GM19238 (cell line): ENCODE measurements at regions not wholly inside any gene's neighbourhood (a gene's known extent, or its start where the extent isn't known, plus 50 kb on each side); places are given as distances from the start of the nearest gene placed in this dataset.
"Not testable (repeated sequence)": the region's sequence is repeated elsewhere in the genome, so short reads cannot be mapped to it uniquely, and the experiment has no call there.

Experiments
- DNase-seq: peaks from one replicate; pipeline ENCODE4 v3.0.0; 2011; ENCODE audit warnings: low spot score; ENCODE audit not compliant: insufficient read length

GRCh38 chr14:105678057-105678456, 151.7 kb downstream of the TMEM121 start:
- not testable (repeated sequence) for DNase-seq

DNA sequence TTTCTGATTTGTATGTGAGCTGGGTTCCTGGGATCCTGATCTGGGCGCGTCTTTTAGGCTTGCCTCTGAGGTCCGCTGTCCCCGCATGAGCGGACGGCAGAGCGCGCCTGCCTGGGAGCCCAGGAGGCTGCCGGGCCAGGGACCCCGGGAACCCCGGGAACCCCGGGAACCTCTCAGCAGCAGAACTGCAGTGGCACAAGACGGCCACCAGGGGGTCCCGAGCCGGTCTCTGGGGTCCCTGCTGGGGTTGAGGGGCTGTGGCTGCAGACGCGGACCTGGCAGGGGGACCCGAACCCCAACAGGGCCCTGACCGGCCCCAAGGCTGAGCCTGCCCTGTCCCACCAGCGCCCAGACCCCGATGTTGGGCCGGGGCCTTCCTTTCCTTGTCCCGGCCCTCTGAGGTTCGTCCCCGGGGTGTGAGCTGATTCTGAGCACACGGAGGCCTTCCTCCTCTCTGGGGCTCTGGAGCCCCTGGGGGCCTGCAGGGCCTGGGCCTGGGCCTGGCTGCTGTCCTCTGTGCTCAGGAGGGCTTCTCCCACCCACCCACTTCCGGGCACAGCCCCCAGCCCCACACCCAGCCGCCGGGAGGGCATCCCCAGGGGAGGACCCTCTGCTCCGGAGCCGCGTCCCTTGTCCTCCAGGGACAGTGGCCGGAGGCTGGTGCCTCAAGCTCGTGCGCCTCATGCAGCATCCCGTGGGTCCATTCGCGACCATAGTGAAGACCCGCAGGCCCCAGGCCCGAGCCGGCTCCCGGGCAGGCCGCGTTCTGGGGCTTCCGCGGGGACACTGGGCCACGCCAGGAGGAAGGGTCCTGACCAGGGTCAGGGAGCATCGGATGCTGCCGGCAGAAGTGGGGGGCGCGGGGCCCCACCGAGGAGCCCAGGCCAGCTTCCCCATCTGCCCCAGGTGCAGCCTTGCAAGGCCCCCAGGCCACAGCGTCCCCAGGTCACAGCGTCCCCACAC, 152.9 kb downstream of the TMEM121 start:
- DNase-seq: not testable (repeated sequence)

GRCh38 chr14:105679959-105680735, 153.8 kb downstream of the TMEM121 start:
- not testable (repeated sequence) for DNase-seq

GRCh38 chr14:105680736-105681098, 154.3 kb downstream of the TMEM121 start:
- DNase-seq: not testable (repeated sequence)

DNA sequence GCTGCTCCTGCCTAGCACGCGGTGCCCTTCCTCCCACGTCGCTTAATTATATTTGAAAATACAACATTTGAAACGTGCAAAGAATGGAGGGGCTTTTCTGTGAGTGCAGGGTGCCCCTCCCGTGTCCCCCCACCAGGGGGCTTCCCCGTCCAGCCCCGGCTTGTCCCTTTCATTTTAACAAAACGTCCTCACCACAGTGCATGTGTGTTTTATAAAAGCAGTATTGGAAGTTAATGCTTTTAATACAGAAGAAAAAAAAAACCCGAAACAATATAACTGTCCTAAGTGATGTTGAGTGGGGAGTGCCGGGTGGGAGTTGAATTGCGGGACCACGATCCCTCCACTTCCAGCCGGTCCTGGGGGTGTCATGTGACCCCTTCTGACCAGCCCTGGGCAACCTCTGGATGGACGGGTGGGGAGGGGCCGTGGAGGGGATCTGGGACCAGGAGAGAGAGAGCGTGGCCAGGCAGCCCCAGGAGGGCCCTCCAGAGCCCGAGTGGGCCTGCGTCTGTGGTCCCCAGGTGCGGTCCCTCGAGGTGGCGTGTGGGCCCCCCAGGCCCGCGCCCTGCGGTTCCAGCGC, 155.3 kb downstream of the TMEM121 start:
- not testable (repeated sequence) for DNase-seq

DNA sequence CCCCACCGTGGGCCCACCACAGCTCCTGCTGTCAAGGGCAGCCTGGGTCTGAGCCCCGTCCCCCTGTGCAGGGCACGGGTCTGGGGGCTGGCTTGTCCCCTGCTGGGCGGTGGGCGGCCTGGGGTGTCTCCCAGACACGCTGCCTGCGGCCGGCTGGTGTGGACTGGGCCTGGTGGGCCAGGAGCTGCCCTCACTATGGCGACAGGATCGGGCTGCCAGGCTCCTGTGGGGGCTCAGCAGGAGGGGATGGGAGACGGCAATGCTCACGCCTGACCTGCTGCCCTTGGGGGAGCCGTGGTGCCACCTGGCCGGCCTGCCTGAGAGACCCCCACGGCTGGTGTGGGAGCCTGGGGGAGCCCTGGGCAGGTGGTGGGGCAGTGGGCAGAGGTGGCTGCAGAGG, 156.1 kb downstream of the TMEM121 start:
- DNase-seq: not testable (repeated sequence)

DNA sequence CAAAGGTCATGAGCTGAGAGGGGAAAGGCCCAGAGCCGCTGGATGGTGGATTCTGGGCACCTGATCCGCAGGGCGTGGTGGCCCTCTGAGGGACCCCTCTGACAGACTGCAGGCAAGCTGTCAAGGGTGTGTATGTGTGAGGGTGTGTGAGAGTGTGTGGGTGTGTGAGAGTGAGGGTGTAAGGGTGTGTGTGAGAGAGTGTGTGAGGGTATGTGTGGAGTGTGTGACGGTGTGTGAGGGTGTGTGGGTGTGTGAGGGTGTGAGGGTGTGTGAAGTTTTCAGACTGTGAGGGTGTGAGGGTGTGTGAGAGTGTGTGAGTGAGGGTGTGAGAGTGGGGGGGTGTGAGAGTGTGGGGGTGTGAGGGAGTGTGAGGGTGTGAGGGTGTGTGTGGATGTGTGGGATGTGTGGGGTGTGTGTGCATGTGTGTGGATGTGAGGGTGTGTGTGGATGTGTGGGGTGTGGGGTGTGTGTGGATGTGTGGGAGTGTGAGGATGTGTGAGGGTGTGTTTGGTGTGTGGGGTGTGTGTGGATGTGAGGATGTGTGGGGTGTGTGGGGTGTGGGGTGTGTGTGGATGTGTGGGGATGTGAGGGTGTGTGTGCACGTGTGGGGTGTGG, 156.7 kb downstream of the TMEM121 start:
- no peak for DNase-seq

GRCh38 chr14:105684056-105684455, 157.7 kb downstream of the TMEM121 start:
- not testable (repeated sequence) for DNase-seq

DNA sequence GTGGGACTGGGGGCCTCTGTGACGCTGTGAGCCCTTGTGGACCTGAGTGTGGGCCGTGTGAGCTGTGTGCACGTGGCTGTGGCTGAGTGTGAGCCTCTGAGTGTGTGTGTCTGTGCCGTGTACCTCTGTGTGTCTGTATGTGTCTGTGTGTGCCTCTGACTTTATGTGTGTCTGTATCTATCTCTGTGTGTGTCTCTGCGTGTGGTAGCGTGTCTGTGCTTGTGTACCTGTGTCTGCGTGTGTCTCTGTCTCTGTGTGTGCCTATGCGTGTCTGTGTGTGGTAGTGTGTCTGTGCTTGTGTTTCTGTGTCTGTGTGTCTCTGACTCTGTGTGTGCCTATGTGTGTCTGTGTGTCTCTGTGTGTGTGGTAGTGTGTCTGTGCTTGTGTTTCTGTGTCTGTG, 158.2 kb downstream of the TMEM121 start:
- DNase-seq: not testable (repeated sequence)

DNA sequence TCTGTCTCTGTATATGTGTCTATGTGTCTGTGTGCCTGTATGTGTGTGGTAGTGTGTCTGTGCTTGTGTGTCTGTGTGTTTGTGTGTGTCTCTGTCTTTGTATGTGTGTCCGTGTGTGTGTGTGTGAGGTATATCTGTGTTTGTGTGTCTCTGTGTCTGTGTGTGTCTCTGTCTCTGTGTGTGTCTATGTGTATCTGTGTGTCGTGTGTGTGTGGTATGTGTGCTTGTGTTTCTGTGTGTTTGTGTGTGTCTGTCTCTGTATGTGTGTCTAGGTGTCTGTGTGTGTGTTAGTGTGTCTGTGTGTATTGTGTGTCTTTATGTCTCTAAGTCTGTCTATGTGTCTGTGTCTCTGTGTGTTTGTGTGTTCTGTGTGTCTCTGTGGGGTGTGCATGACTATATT, 158.6 kb downstream of the TMEM121 start:
- DNase-seq: no peak

- not testable (repeated sequence) for DNase-seq
Measured at GRCh38 chr14:105685605-105686004, 159.2 kb downstream of the TMEM121 start.

GRCh38 chr14:105686050-105686449, 159.7 kb downstream of the TMEM121 start:
- not testable (repeated sequence) for DNase-seq

GRCh38 chr14:105686462-105687170, 160.2 kb downstream of the TMEM121 start:
- DNase-seq: not testable (repeated sequence)

- not testable (repeated sequence) for DNase-seq
Measured at GRCh38 chr14:105687171-105688022, 161.0 kb downstream of the TMEM121 start.

- not testable (repeated sequence) for DNase-seq
Measured at GRCh38 chr14:105688023-105688351, 161.6 kb downstream of the TMEM121 start.

DNA sequence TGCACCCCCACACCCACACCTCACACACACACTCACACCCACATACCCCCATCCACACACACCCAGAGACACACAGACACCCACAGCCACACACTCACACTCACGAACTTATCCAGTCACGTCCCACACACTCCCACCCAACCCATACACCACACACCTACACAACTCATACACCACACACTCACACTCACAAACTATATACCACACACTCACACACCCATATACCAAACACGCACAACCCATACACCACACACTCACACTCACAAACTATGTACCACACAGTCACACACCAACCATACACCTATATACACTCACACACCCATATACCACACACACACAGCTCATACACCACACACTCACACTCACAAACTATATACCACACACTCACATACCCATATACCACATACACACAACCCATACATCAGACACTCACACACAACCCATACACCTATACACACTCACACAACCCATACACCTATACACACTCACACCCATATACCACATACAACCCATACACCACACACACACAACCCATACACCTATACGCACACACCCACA, 162.4 kb downstream of the TMEM121 start:
- DNase-seq: not testable (repeated sequence)

GRCh38 chr14:105689722-105690121, 163.3 kb downstream of the TMEM121 start:
- DNase-seq: no peak

DNA sequence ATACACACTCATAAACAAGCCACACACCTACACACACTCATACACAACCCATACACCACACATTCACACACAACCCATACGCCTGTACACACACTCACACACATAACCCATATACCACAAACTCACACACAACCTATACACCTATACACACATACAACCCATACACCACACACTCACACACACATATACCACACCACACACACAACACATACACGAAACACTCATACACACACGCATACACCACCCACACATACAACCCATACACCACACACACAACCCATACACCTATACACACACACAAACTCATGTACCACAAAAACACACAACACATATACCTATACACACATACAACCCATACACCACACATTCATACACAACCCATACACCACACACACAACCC, 164.3 kb downstream of the TMEM121 start:
- no peak for DNase-seq

DNA sequence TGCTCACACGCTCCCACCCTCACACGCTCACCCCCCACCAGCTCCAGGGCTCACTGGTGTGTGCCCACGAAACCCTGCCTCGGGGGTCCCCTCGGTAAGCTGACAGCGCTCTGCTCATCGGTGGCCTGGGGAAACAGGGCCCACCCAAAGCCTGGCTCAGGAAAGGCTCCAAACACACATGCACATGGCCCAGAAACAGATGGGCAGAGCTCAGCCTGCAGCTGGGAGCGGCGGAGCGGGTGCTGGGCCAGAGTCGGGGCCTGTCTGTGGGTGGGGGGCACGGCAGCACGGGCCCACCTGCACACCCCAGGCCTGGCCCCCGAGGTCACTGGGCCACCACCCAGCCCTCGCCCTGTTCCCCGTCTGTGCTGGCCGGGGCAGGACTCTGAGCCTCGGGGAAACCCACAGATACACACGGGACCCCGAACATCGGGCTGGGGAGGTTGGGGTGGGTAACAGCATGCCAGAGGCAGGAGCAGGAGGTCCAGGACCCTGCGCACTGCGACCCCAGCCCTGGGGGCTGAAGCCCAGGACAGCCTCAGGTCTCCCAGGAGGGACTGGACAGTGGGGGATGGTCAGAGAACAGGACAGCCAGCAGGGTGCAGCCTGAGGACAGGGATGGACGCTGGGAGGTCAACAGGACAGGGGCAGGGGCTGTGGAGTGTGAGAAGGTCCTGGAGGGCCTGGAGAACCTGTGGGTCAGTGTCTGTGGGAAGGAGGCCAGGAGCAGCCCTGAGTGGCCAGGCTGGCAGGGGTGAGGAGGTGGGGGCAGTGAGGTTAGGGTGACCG, 165.1 kb downstream of the TMEM121 start:
- DNase-seq: not testable (repeated sequence)
